ENCODE measurements at regions not wholly inside any gene's neighbourhood (a gene's known extent, or its start where the extent isn't known, plus 50 kb on each side); places are given as distances from the start of the nearest gene placed in this dataset.

DNA sequence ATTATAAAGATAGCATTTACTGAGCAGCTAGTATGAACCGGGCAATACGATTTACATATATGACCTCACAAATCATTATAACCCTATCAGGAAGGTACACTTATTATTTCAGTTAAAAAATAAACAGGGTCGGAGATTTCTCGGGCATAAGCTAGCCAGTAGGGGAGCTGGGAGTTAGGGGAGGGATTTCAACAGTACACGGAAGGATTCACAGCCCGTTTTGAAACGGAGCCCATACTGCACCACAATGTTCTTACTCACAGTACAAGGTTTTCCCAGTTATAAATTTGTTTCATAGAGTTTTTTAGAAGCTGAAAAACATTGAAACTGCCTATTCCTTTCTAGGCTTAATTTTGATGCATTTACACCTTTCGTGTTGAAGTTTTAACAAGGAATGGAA is 607.1 kb downstream of the HDGFL1 start:
- no peak overlapping the region for H3K4me3 ChIP-seq (ENCODE audit: low read depth, poor library complexity, severe bottlenecking)
- TF ChIP-seq, protein P1, sequence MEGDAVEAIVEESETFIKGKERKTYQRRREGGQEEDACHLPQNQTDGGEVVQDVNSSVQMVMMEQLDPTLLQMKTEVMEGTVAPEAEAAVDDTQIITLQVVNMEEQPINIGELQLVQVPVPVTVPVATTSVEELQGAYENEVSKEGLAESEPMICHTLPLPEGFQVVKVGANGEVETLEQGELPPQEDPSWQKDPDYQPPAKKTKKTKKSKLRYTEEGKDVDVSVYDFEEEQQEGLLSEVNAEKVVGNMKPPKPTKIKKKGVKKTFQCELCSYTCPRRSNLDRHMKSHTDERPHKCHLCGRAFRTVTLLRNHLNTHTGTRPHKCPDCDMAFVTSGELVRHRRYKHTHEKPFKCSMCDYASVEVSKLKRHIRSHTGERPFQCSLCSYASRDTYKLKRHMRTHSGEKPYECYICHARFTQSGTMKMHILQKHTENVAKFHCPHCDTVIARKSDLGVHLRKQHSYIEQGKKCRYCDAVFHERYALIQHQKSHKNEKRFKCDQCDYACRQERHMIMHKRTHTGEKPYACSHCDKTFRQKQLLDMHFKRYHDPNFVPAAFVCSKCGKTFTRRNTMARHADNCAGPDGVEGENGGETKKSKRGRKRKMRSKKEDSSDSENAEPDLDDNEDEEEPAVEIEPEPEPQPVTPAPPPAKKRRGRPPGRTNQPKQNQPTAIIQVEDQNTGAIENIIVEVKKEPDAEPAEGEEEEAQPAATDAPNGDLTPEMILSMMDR (IDR thresholded peaks at IDR 0.05), result no peak
- no peak for TF ChIP-seq POLR2A (IDR thresholded peaks at IDR 0.05)
- DNase-seq (ENCODE audit: low spot score in 2 of 2), result no peak
- intact Hi-C loops (cut with DNase I; ENCODE audit: low total_unique reads), result no loop called here
- 91 to 94% methylated on average over 8 of the region's 8 CpGs for WGBS, 2 donors

DNA sequence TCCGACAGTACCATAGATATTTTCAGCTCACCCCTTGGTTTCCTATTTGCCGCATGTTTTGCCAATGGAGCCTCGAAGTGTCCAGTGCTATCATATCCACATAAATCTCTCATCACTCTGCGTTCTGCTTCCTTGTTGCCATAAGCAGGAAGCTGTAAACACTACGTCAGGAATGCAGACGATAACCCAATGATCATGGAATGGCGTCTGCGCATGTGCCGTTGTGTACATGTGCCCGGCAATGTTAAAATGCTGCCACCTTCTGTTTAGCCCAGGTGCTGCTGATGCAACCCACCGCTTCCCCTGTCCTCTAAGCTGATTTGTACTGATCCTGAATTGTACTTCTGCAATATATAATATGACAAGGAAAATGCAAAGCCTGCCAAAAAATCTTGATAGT is 607.5 kb downstream of the HDGFL1 start:
- no peak for DNase-seq (ENCODE audit: low spot score in 2 of 2)
- intact Hi-C loops (cut with DNase I; ENCODE audit: low total_unique reads), result no loop called here
- TF ChIP-seq, protein P1 (IDR thresholded peaks at IDR 0.05), result no peak
- TF ChIP-seq POLR2A (IDR thresholded peaks at IDR 0.05), result no peak
- 86 to 90% methylated on average over 11 of the region's 11 CpGs for WGBS, 2 donors
- H3K4me3 ChIP-seq (ENCODE audit: low read depth, poor library complexity, severe bottlenecking), result no peak overlapping the region

DNA sequence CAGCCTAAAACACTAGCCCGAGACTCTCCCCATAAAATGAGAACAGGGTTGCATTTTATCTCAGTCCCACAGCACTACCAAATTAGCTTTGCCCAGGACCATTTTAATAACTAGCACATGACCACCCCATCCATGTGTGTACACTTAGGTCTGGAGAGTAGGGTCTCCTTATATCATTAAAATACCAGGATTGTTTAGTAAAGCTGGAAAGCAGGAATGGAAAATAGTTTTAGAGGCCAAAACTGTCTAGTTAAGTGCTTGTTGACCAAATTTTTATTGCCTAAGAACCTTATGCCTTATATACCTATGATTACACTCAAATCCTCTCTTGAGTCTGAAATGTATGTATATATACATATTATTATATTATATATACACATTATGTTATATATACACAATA is 608.4 kb downstream of the HDGFL1 start:
- DNase-seq (ENCODE audit: low spot score in 2 of 2), result no peak
- WGBS, 2 donors, result 84 to 86% methylated on average over 1 of the region's 1 CpG
- intact Hi-C loops (cut with DNase I; ENCODE audit: low total_unique reads), result no loop called here
- H3K4me3 ChIP-seq (ENCODE audit: low read depth, poor library complexity, severe bottlenecking), result no peak overlapping the region
- TF ChIP-seq POLR2A (IDR thresholded peaks at IDR 0.05), result no peak
- TF ChIP-seq, protein P1 (IDR thresholded peaks at IDR 0.05), result no peak

DNA sequence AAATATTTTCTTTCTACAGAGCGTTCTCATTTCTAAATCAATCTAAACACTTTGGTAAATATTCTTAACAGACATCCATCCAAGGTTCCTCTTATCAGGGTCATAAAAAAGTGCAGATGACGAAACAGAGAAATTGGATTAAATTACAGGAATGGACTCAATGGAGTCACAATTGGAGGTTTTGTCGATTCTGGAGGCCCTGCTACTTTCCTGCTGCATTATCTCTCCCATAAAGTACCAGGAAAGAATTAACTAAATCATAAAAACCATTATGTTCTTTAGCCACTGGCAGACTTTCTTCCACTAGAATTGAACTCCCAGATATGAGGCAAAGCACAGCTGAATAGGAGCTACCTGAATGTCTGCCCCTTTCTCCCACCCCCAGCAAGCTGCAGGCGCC is 610.6 kb downstream of the HDGFL1 start:
- no peak for DNase-seq (ENCODE audit: low spot score in 2 of 2)
- no peak overlapping the region for H3K4me3 ChIP-seq (ENCODE audit: low read depth, poor library complexity, severe bottlenecking)
- 95% methylated on average over 4 of the region's 4 CpGs for WGBS, 2 donors
- intact Hi-C loops (cut with DNase I; ENCODE audit: low total_unique reads), result no loop called here
- TF ChIP-seq, protein P1 (IDR thresholded peaks at IDR 0.05), result no peak
- no peak for TF ChIP-seq POLR2A (IDR thresholded peaks at IDR 0.05)

DNA sequence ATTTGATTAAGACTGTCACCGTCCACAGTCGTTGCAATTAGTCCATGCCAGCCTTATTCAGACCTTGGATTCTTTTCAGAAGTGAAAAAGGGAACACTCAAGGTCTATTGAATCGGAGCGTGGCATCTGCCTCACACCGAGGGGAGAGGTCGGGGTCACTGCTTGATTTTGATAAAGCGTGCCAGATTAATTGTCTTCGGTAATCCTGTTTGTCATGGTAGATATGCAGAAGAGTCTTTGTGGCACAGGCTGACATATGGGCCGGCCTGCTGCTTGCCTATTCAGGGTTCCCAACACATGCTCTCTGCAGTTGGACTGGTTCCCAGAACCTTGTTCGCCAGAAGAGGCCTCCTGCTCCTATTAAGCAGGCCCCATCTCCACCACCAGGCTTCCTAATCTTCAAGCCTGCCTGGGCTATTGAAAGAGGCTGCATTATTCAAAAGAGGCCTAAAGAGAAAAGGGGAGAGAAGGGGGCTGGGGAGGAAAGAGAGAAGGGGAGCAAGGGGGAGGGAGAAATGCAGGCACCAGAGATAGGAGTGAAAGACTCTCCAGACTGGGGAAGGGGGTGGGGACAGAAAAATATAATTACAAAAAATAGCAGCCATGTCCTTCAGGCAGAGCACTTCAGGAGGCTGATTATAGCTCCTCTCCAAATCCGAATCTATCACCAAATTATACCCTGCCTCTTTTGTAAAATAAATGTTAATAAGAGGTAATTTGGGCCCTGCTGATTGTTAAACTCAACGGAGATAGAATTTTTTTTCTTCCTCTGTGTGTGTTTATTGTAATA is 611.3 kb downstream of the HDGFL1 start:
- intact Hi-C loops (cut with DNase I; ENCODE audit: low total_unique reads), result no loop called here
- no peak for TF ChIP-seq POLR2A (IDR thresholded peaks at IDR 0.05)
- TF ChIP-seq, protein P1 (IDR thresholded peaks at IDR 0.05), result no peak
- no peak overlapping the region for H3K4me3 ChIP-seq (ENCODE audit: low read depth, poor library complexity, severe bottlenecking)
- 38 to 58% methylated on average over 12 of the region's 12 CpGs for WGBS, 2 donors
- DNase-seq (ENCODE audit: low spot score in 2 of 2), result no peak
